Central memory CD8-positive, alpha-beta T cell (primary cell): ENCODE measurements at regions not wholly inside any gene's neighbourhood (a gene's known extent, or its start where the extent isn't known, plus 50 kb on each side); places are given as distances from the start of the nearest gene placed in this dataset.

ENCODE experiments used
- ATAC-seq: fragments of 150-1000 bp; cut with Tn5 transposase; replicated peaks from 2 replicates; pipeline ENCODE4 v1.10.0; 2022; ENCODE audit warnings: mild to moderate bottlenecking, moderate FRiP score, moderate number of reproducible peaks; ENCODE audit not compliant: poor library complexity, severe bottlenecking; ENCODE audit errors: extremely low read depth
- DNase-seq, 2 donors: peaks; one replicate each; pipeline ENCODE4 v3.0.0; 2021; ENCODE audit warnings: low spot score in 2 of 2
- H3K27ac Mint-ChIP-seq: one replicate; pipeline ENCODE4 v1.8.0; 2022; ENCODE audit warnings: low read depth, mild to moderate bottlenecking, moderate library complexity, mixed read lengths
- H3K27me3 Mint-ChIP-seq: one replicate; pipeline ENCODE4 v1.8.0; 2022; ENCODE audit warnings: mixed read lengths
- H3K36me3 Mint-ChIP-seq: one replicate; pipeline ENCODE4 v1.8.0; 2022; ENCODE audit warnings: mild to moderate bottlenecking, moderate library complexity, mixed read lengths; ENCODE audit not compliant: insufficient read depth
- H3K4me1 Mint-ChIP-seq: one replicate; pipeline ENCODE4 v1.8.0; 2022; ENCODE audit warnings: mixed read lengths
- H3K4me3 Mint-ChIP-seq: one replicate; pipeline ENCODE4 v1.8.0; 2022; ENCODE audit warnings: mild to moderate bottlenecking, moderate library complexity, mixed read lengths
- H3K9me3 Mint-ChIP-seq: one replicate; pipeline ENCODE4 v1.8.0; 2022; ENCODE audit warnings: mixed read lengths

DNA sequence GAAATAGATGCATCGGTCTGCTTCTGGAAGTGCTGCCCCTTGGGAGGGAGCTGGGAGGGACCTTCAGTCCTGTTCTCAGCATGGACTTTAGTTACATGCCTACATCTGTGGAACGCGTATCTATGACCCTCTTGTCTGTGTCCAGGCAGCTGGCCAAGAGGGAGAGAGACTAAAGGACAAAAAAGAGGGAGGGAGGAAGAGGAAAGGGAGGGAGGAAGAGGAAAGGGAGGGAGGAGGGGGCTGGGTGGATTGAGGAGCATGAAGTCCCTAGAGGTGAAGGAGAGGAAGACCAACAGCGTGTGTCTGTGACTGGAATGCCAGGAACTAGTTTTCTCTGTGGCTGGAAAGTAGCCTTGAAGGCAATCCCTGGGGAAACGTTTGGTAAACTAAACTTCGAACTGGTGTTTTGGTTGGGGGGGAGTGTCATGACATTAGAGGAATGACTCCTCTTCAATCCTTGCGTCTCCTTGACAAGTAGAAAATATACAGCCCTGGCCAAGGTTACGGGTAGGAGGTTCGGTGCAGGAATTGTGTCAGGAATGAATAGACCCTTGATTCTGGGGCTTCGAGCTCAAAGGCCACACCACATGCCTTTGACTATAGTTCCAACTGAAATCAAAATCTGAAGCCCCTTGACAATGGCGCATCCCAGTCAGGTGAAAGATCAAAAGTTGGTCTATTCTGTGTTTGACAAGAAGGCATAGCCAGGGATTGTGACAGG lies 52.0 kb upstream of the PLEKHG1 start:
- Mint-ChIP-seq H3K4me1 (no peaks in the 10 kb centered on the region), H3K27ac (no peak overlapping the region), H3K27me3 (peaks cover 19% of the 10 kb centered on the region), H3K36me3 (no peaks in the 10 kb centered on the region), H3K9me3 (no peaks in the 10 kb centered on the region), H3K4me3 (no peak overlapping the region)
- ATAC-seq (no peak), DNase-seq (no peak)

DNA sequence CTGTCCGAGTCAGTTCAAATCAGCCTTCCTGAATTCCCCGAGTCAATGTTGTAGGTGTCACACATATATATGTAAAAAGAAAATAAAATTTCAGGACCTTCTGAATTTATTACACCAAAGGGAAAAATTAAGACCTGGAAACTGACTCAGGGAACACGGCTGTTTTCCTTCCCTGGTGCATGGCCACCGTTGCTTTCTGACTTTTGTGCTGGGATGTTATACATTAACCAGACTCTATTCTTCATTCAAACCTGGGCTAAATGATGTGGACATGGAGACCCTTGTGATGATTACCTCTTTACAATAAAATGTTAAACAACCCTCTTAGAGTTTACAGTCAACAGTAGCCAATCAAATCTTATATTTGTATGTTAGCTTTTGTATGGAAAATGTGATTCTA lies 51.4 kb upstream of the PLEKHG1 start:
- ATAC-seq (no peak), DNase-seq (no peak)
- no peak overlapping the region for H3K27ac Mint-ChIP-seq
- no peaks in the 10 kb centered on the region for H3K4me1 Mint-ChIP-seq
- no peaks in the 10 kb centered on the region for H3K36me3 Mint-ChIP-seq
- no peak overlapping the region for H3K4me3 Mint-ChIP-seq
- no peaks in the 10 kb centered on the region for H3K9me3 Mint-ChIP-seq
- H3K27me3 Mint-ChIP-seq: peaks cover 13% of the 10 kb centered on the region

DNA sequence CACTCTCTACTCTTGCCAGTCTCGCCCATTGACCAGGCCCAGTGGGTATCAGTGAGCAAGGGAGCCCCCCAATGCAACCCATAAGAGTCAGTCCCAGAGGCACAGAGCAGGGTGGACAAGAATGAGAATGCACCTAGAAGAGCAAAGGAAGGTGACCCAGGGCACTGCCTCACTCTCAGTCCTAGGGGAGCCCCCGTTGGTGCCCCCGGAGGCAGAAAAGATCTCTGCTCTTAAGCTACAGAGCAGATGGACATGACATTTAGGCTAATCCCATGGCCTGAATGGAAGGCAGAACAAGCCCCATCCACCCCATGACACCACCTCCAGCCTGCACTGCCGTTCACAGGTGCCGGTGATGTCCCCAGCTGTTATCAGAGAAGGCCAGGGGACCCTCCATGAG lies 50.7 kb upstream of the PLEKHG1 start:
- H3K9me3 Mint-ChIP-seq: no peaks in the 10 kb centered on the region
- H3K4me3 Mint-ChIP-seq: no peak overlapping the region
- ATAC-seq (no peak), DNase-seq (no peak)
- H3K4me1 Mint-ChIP-seq: no peaks in the 10 kb centered on the region
- H3K27me3 Mint-ChIP-seq: peaks cover 11% of the 10 kb centered on the region
- no peaks in the 10 kb centered on the region for H3K36me3 Mint-ChIP-seq
- no peak overlapping the region for H3K27ac Mint-ChIP-seq

DNA sequence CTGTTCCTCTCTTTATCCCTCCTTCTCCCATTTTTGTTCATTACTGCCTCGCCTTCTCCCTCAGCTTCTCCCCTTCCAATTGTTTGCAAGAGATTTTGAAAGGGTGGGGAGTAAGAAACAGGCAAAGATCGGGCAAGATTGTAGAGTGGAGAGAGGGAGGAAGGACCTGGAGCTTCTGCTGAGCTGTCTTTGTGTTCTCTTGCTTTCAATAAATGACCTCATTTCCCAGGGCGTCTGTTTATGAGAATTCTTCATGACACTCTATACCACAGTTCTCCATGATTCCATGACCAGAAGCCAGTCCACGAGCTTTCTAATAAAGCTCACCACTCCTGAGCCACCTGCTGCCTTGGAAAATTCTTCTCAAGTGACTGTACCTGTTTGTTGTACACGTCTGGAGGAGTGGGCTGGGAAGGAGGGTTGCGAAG lies 50.0 kb upstream of the PLEKHG1 start:
- H3K9me3 Mint-ChIP-seq: no peaks in the 10 kb centered on the region
- no peaks in the 10 kb centered on the region for H3K4me1 Mint-ChIP-seq
- ATAC-seq: no peak
- peaks cover 11% of the 10 kb centered on the region for H3K27me3 Mint-ChIP-seq
- no peak for DNase-seq
- no peak overlapping the region for H3K4me3 Mint-ChIP-seq
- no peaks in the 10 kb centered on the region for H3K36me3 Mint-ChIP-seq
- H3K27ac Mint-ChIP-seq: no peak overlapping the region
